ENCODE measurements at regions not wholly inside any gene's neighbourhood (a gene's known extent, or its start where the extent isn't known, plus 50 kb on each side); places are given as distances from the start of the nearest gene placed in this dataset.

DNA sequence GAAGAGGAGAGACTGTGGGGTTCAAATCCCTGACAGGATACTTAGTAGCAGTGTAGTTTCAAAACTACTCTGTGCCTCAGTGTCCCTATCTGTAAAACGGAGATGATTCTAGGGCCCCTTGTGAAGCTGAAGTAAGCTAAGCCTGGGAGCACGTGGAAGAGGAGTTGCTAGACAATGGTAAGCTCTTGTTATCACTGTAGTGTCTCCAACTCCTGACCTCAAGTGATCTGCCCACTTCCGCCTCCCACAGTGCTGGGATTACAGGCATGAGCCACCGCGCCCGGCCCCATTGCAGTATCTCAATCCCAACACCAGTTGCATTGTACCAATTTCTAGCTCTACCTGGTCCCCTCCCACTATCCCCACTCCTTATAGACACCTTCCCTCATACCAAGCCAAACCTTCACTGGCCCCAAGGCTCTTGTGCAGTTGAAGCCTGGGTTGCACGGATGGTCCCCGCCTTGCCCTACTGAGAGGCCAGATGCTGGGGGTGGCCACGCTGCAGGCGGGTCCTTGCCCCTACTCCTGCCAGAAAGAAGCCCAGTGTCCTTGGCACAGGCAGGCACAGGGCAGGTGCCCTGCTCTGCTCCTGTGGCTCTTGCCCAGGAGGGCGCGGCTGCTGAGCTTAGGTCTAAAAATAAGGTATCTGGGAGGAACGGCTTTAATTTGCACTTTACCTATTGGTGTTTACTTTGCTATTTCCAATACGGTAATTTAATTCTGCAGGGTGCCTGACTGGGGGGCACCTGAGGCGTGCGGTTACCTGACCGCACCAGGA lies 118.1 kb downstream of the VEGFA start:
- DNase-seq (peak; percentile 35 to 79), ATAC-seq (peak; percentile 67 to 83)
- no peak for TF ChIP-seq POLR2A (IDR thresholded peaks at IDR 0.05)
- no peak for TF ChIP-seq CTCF (IDR thresholded peaks at IDR 0.05 in 4 of 5, conservative IDR thresholded peaks at IDR 0.05 in 1 of 5)
- peaks cover 22 to 24% of the 10 kb centered on the region in 2 donors for H3K4me1 ChIP-seq
- intact Hi-C loops (cut with DNase I; ENCODE audit: low total_unique reads) (no loop called here), in situ Hi-C loops (cut with MboI; ENCODE audit: low sequenced_read_pairs in 4 of 4) (no loop called here)
- H3K4me3 ChIP-seq = peak overlapping the region in 1 of 4 donors; percentile 13
- no peaks in the 10 kb centered on the region for H3K36me3 ChIP-seq
- peak overlapping the region; percentile 1 to 61 (median 4) for H3K27ac ChIP-seq
- H3K9me3 ChIP-seq = no peaks in the 10 kb centered on the region
- no peaks in the 10 kb centered on the region for H3K27me3 ChIP-seq

DNA sequence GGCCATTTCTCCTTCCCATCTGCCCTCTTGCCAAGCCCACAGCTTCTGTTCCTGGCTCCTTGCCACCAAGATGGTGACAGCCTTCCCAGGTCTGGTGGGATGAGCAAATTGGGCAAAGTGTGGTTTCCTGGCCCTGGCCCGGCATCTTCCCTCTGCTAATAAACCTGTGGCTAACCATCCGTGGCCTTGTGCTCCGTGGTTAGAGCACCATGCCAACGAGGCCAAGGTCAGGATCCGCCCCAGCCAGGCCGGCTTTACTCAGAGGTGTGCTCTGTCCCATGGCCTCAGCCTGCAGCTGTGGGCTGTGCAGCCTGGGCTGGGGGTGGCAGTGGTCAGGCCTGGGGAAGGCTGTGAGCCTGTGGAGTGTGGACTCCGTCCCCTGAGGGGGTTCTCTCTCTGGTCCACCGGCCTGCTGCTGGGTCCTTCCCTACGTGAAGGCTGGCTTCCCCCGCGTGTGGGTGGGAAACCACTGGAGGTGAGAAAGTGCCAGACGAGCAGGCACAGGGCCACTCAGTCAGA lies 117.4 kb downstream of the VEGFA start:
- Histone ChIP-seq H3K4me3 (no peak overlapping the region), H3K27ac (peak overlapping the region in 3 of 4 donors; percentile 1 to 28 (median 6)), H3K27me3 (no peaks in the 10 kb centered on the region), H3K9me3 (no peaks in the 10 kb centered on the region), H3K4me1 (peaks cover 22 to 24% of the 10 kb centered on the region in 2 donors), H3K36me3 (no peaks in the 10 kb centered on the region)
- TF ChIP-seq CTCF (IDR thresholded peaks at IDR 0.05 in 4 of 5, conservative IDR thresholded peaks at IDR 0.05 in 1 of 5) (no peak), POLR2A (IDR thresholded peaks at IDR 0.05) (no peak)
- intact Hi-C loops (cut with DNase I; ENCODE audit: low total_unique reads) (no loop called here), in situ Hi-C loops (cut with MboI; ENCODE audit: low sequenced_read_pairs in 4 of 4) (no loop called here)
- no peak for DNase-seq
- ATAC-seq = peak in 1 of 2 donors; percentile 29

- in situ Hi-C loops (cut with MboI; ENCODE audit: low sequenced_read_pairs in 4 of 4) = no loop called here
- Histone ChIP-seq H3K9me3 (no peaks in the 10 kb centered on the region), H3K27ac (peak overlapping the region in 2 of 4 donors; percentile 1 to 6), H3K36me3 (no peaks in the 10 kb centered on the region), H3K4me3 (no peak overlapping the region), H3K27me3 (no peaks in the 10 kb centered on the region), H3K4me1 (peaks cover 22 to 24% of the 10 kb centered on the region in 2 donors)
- intact Hi-C loops (cut with DNase I; ENCODE audit: low total_unique reads) = no loop called here
- no peak for DNase-seq
- peak in 1 of 2 donors; percentile 40 for ATAC-seq
- TF ChIP-seq POLR2A (IDR thresholded peaks at IDR 0.05) (no peak), CTCF (IDR thresholded peaks at IDR 0.05 in 4 of 5, conservative IDR thresholded peaks at IDR 0.05 in 1 of 5) (no peak)
Observed at GRCh38 chr6:43886717-43887339, 116.8 kb downstream of the VEGFA start.

GRCh38 chr6:43886067-43886461 lies 116.1 kb downstream of the VEGFA start:
- Histone ChIP-seq H3K27ac (no peak overlapping the region), H3K27me3 (no peaks in the 10 kb centered on the region), H3K4me1 (peaks cover 22 to 24% of the 10 kb centered on the region in 2 donors), H3K9me3 (no peaks in the 10 kb centered on the region), H3K36me3 (no peaks in the 10 kb centered on the region), H3K4me3 (no peak overlapping the region)
- intact Hi-C loops (cut with DNase I; ENCODE audit: low total_unique reads) = no loop called here
- ATAC-seq (no peak), DNase-seq (no peak)
- TF ChIP-seq POLR2A (IDR thresholded peaks at IDR 0.05) (no peak), CTCF (IDR thresholded peaks at IDR 0.05 in 4 of 5, conservative IDR thresholded peaks at IDR 0.05 in 1 of 5) (no peak)
- in situ Hi-C loops (cut with MboI; ENCODE audit: low sequenced_read_pairs in 4 of 4) = no loop called here
